ENCODE measurements at regions not wholly inside any gene's neighbourhood (a gene's known extent, or its start where the extent isn't known, plus 50 kb on each side); places are given as distances from the start of the nearest gene placed in this dataset.

DNA sequence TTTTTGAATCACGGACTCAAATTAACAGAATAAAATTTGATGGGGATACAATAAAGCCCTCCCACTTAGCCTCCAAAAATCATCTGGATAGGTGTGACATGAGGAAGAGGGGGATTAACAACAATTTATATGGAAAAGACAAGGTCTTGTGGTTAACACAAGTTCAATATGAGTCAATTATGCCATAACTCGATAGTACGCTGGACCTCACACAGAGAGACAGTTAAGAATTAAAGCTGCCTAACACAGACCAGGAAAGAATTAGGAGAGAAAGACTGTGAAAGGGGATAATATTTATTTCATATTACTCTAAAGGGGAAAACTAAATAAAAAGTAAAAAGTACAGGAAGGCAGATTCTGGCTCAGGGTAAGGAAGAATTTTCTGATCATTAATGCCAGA, 243.7 kb upstream of the LYPLAL1 start (continued):
- TF ChIP-seq, protein P1, sequence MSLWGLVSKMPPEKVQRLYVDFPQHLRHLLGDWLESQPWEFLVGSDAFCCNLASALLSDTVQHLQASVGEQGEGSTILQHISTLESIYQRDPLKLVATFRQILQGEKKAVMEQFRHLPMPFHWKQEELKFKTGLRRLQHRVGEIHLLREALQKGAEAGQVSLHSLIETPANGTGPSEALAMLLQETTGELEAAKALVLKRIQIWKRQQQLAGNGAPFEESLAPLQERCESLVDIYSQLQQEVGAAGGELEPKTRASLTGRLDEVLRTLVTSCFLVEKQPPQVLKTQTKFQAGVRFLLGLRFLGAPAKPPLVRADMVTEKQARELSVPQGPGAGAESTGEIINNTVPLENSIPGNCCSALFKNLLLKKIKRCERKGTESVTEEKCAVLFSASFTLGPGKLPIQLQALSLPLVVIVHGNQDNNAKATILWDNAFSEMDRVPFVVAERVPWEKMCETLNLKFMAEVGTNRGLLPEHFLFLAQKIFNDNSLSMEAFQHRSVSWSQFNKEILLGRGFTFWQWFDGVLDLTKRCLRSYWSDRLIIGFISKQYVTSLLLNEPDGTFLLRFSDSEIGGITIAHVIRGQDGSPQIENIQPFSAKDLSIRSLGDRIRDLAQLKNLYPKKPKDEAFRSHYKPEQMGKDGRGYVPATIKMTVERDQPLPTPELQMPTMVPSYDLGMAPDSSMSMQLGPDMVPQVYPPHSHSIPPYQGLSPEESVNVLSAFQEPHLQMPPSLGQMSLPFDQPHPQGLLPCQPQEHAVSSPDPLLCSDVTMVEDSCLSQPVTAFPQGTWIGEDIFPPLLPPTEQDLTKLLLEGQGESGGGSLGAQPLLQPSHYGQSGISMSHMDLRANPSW (CRISPR knock-in tag; IDR thresholded peaks at IDR 0.05), result no peak
- no peak for TF ChIP-seq NCOA1 (IDR thresholded peaks at IDR 0.05; ENCODE audit: low read depth)

DNA sequence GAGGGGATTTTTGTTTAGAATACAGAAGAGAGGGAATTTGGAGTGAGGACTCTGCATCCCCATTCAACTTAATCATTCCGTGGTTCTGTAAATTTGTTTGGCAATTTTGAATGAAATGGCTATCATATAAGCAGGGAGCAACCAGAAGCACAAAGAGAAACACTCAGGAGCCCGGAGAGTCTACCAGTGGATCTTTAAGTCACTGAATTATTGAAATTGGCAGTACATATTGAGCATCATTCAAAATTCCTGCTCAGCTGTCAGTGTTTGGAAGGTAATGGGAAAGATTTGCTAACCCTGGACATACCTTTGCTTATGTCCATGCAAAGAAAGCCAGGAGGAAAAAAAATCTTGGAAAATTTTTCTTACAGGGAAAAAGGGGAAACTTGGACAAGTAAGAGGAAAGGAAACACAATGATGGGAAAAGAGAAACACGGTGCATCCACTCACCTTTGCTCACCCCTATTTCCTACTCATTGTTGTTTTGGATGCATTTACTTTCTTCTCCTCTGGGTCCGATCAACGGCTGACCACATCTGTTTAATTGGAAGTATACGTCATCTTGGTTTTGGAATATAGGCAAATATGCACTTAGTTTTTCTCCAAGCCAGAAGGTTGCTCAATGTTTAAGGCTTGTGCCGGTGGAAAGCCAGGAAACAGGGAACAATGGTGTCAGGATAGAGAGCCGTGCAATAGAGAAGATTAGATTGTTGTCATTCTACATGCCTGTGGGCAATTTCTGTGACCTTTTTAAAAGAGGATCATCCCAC, 243.0 kb upstream of the LYPLAL1 start:
- Histone ChIP-seq H3K27me3 (ENCODE audit: control insufficient read depth in 2 of 2, insufficient read depth in 2 of 2, low read length in 2 of 2) (no peaks in the 10 kb centered on the region), H3K36me3 (ENCODE audit: control insufficient read depth, insufficient read depth, low read length) (no peaks in the 10 kb centered on the region), H3K9me1 (ENCODE audit: control insufficient read depth, insufficient read depth, low read length) (no peaks in the 10 kb centered on the region), H2AFZ (ENCODE audit: low read depth, low read length) (no peak overlapping the region), H3K4me1 (replicated peaks in 1 of 2; ENCODE audit: control insufficient read depth in 2 of 2, insufficient read depth in 2 of 2, low read length in 2 of 2) (no peaks in the 10 kb centered on the region), H3K79me2 (ENCODE audit: control insufficient read depth, insufficient read depth, low read length) (no peaks in the 10 kb centered on the region), H3K9me3 (replicated peaks; ENCODE audit: control insufficient read depth, insufficient read depth, low read depth, low read length) (no peaks in the 10 kb centered on the region), H3K4me2 (ENCODE audit: insufficient read depth, low read length) (no peak overlapping the region), H3K27ac (ENCODE audit: extremely low read depth, low read depth, low read length) (no peak overlapping the region), H4K20me1 (replicated peaks; ENCODE audit: control insufficient read depth, insufficient read depth, low read length) (no peaks in the 10 kb centered on the region), H3K4me3 (no peak overlapping the region), H3K9ac (ENCODE audit: insufficient read depth in 1 of 2, low read depth in 2 of 2, low read length in 2 of 2) (no peak overlapping the region)
- no TSS peak for BruUV-seq (replicated peaks)
- ChIA-PET POLR2A (interaction anchor here (0.7 kb wide), 1 partner anchor 22 kb away, joined by 3 read pairs; no protein-coding TSS in a partner anchor), CTCF (ENCODE audit: low intra/inter-chr PET ratio) (no interaction called here)
- DNase-seq (ENCODE audit: extremely low read depth in 1 of 4, low spot score in 3 of 4) (no peak), FAIRE-seq (no peak), ATAC-seq (no peak)
- in situ Hi-C loops (cut with MboI), result no loop called here
- intact Hi-C loops (cut with micrococcal nuclease), result no loop called here
- 1% methylated on average over 8 of the region's 8 CpGs for WGBS (ENCODE audit: insufficient coverage, low coverage, missing lambda C conversion rate)
- TF ChIP-seq ETV1 (tag; conservative IDR thresholded peaks at IDR 0.05; ENCODE audit: low read depth) (no peak), SAP30 (IDR thresholded peaks at IDR 0.05; ENCODE audit: borderline replicate concordance, insufficient read depth, low read depth, low read length, poor library complexity, severe bottlenecking) (no peak), BHLHE40 (IDR thresholded peaks at IDR 0.05; ENCODE audit: low read length) (no peak), CREM (IDR thresholded peaks at IDR 0.05; ENCODE audit: low read depth) (no peak), XRCC4 (IDR thresholded peaks at IDR 0.05; ENCODE audit: extremely low read depth, insufficient read depth, insufficient read length) (no peak), KLF6 (CRISPR knock-in tag; IDR thresholded peaks at IDR 0.05; ENCODE audit: borderline replicate concordance) (no peak), FOXA1 (IDR thresholded peaks at IDR 0.05; ENCODE audit: borderline replicate concordance) (no peak), SMAD3 (CRISPR knock-in tag; conservative IDR thresholded peaks at IDR 0.05) (no peak), NFE2 (IDR thresholded peaks at IDR 0.05; ENCODE audit: low read depth) (no peak), MEF2D (tag; conservative IDR thresholded peaks at IDR 0.05; ENCODE audit: low read depth) (no peak), PTRF (tag; IDR thresholded peaks at IDR 0.05) (no peak), FOXK1 (CRISPR knock-in tag; IDR thresholded peaks at IDR 0.05; ENCODE audit: borderline replicate concordance) (no peak)
- TF ChIP-seq, protein P2, sequence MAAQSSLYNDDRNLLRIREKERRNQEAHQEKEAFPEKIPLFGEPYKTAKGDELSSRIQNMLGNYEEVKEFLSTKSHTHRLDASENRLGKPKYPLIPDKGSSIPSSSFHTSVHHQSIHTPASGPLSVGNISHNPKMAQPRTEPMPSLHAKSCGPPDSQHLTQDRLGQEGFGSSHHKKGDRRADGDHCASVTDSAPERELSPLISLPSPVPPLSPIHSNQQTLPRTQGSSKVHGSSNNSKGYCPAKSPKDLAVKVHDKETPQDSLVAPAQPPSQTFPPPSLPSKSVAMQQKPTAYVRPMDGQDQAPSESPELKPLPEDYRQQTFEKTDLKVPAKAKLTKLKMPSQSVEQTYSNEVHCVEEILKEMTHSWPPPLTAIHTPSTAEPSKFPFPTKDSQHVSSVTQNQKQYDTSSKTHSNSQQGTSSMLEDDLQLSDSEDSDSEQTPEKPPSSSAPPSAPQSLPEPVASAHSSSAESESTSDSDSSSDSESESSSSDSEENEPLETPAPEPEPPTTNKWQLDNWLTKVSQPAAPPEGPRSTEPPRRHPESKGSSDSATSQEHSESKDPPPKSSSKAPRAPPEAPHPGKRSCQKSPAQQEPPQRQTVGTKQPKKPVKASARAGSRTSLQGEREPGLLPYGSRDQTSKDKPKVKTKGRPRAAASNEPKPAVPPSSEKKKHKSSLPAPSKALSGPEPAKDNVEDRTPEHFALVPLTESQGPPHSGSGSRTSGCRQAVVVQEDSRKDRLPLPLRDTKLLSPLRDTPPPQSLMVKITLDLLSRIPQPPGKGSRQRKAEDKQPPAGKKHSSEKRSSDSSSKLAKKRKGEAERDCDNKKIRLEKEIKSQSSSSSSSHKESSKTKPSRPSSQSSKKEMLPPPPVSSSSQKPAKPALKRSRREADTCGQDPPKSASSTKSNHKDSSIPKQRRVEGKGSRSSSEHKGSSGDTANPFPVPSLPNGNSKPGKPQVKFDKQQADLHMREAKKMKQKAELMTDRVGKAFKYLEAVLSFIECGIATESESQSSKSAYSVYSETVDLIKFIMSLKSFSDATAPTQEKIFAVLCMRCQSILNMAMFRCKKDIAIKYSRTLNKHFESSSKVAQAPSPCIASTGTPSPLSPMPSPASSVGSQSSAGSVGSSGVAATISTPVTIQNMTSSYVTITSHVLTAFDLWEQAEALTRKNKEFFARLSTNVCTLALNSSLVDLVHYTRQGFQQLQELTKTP (IDR thresholded peaks at IDR 0.05; ENCODE audit: low read depth in 1 of 2, partially characterized antibody in 2 of 2), result no peak
